MV-4-11 (cell line): ENCODE measurements at regions not wholly inside any gene's neighbourhood (a gene's known extent, or its start where the extent isn't known, plus 50 kb on each side); places are given as distances from the start of the nearest gene placed in this dataset.
A peak's percentile ranks its signal among the peaks of the same experiment; 100 is the strongest.
"Not testable (repeated sequence)": the region's sequence is repeated elsewhere in the genome, so short reads cannot be mapped to it uniquely, and the experiment has no call there.

ENCODE experiments used
- DNase-seq: peaks from one replicate; lab custom pipeline; 2025; lab: John Stamatoyannopoulos, UW

GRCh38 chr22:35183917-35184316 lies 73.4 kb upstream of the HMGXB4 start:
- DNase-seq = no peak

GRCh38 chr22:35186492-35186891 lies 70.8 kb upstream of the HMGXB4 start:
- DNase-seq = no peak

- not testable (repeated sequence) for DNase-seq
Observed at GRCh38 chr22:35188930-35189329, 68.4 kb upstream of the HMGXB4 start.

- DNase-seq = no peak
Observed at GRCh38 chr22:35189559-35189958, 67.7 kb upstream of the HMGXB4 start.

- no peak for DNase-seq
Observed at GRCh38 chr22:35191412-35191811, 65.9 kb upstream of the HMGXB4 start.

- DNase-seq = no peak
Observed at GRCh38 chr22:35192129-35192918, 65.0 kb upstream of the HMGXB4 start.

- no peak for DNase-seq
Observed at GRCh38 chr22:35195226-35195625, 62.1 kb upstream of the HMGXB4 start.

GRCh38 chr22:35195821-35196220 lies 61.5 kb upstream of the HMGXB4 start:
- DNase-seq = no peak

- DNase-seq = no peak
Observed at GRCh38 chr22:35197071-35197470, 60.2 kb upstream of the HMGXB4 start.

- no peak for DNase-seq
Observed at GRCh38 chr22:35197886-35198285, 59.4 kb upstream of the HMGXB4 start.

- peak; percentile 13 for DNase-seq
Observed at GRCh38 chr22:35198738-35199137, 58.6 kb upstream of the HMGXB4 start.

- peak; percentile 29 for DNase-seq
Observed at GRCh38 chr22:35202376-35202775, 54.9 kb upstream of the HMGXB4 start.

- peak; percentile 70 for DNase-seq
Observed at GRCh38 chr22:35203583-35203982, 53.7 kb upstream of the HMGXB4 start.

- no peak for DNase-seq
Observed at GRCh38 chr22:35204807-35205775, 52.2 kb upstream of the HMGXB4 start.

- no peak for DNase-seq
Observed at GRCh38 chr22:35205961-35206360, 51.3 kb upstream of the HMGXB4 start.

- DNase-seq = no peak
Observed at GRCh38 chr22:35206889-35207288, 50.4 kb upstream of the HMGXB4 start.
